ENCODE measurements at regions not wholly inside any gene's neighbourhood (a gene's known extent, or its start where the extent isn't known, plus 50 kb on each side); places are given as distances from the start of the nearest gene placed in this dataset.
"Not testable (repeated sequence)": the region's sequence is repeated elsewhere in the genome, so short reads cannot be mapped to it uniquely, and the experiment has no call there.

DNA sequence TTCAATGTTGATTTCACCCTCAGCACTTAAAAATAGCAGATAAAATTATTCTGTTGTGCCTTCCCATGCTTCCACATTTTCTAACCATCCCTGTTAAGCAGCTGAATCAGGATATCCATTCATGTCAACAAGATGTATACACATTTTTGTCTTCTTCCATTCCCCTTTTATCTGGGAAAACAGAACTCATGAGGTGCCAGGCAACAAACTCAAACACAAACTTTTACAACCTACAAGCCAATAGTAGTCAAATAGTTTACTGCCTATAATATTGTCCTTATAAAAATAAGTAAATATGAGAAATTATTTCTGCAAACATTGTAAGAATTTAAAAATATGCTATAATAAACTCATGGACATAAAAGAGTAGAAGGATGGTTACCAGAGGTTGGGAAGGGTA lies 1569.8 kb downstream of the REEP3 start:
- Histone ChIP-seq H3K9me3 (ENCODE audit: control insufficient read depth, low read length) (no peaks in the 10 kb centered on the region), H3K4me1 (ENCODE audit: control insufficient read depth, insufficient read depth, low read length) (no peaks in the 10 kb centered on the region), H3K9ac (ENCODE audit: low read length) (no peak overlapping the region), H3K27me3 (ENCODE audit: control insufficient read depth, insufficient read depth, low read length) (no peaks in the 10 kb centered on the region), H3K36me3 (ENCODE audit: control insufficient read depth, insufficient read depth, low read length) (no peaks in the 10 kb centered on the region), H3K4me3 (ENCODE audit: low read length) (no peak overlapping the region)

GRCh38 chr10:65100146-65100545 lies 1578.9 kb downstream of the REEP3 start:
- H3K27me3 ChIP-seq (ENCODE audit: control insufficient read depth, insufficient read depth, low read length) = no peaks in the 10 kb centered on the region
- H3K9ac ChIP-seq (ENCODE audit: low read length) = no peak overlapping the region
- H3K4me1 ChIP-seq (ENCODE audit: control insufficient read depth, insufficient read depth, low read length) = no peaks in the 10 kb centered on the region
- no peaks in the 10 kb centered on the region for H3K36me3 ChIP-seq (ENCODE audit: control insufficient read depth, insufficient read depth, low read length)
- H3K4me3 ChIP-seq (ENCODE audit: low read length) = no peak overlapping the region
- no peaks in the 10 kb centered on the region for H3K9me3 ChIP-seq (ENCODE audit: control insufficient read depth, low read length)

DNA sequence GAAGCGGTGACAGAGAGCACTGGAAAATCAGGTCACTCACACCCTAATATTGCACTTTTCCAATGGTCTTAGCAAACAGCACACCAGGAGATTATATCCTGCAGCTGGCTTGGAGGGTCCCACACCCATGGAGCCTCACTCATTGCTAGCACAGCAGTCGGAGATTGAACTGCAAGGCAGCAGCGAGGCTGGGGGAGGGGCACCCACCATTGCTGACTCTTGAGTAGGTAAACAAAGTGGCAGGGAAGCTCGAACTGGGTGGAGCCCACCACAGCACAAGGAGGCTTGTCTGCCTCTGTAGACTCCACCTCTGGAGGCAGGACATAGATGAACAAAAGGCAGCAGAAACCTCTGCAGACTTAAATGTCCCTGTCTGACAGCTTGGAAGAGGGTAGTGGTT lies 1579.7 kb downstream of the REEP3 start:
- H3K27me3 ChIP-seq (ENCODE audit: control insufficient read depth, insufficient read depth, low read length); H3K4me1 ChIP-seq (ENCODE audit: control insufficient read depth, insufficient read depth, low read length); H3K9ac ChIP-seq (ENCODE audit: low read length); H3K4me3 ChIP-seq (ENCODE audit: low read length); H3K36me3 ChIP-seq (ENCODE audit: control insufficient read depth, insufficient read depth, low read length); H3K9me3 ChIP-seq (ENCODE audit: control insufficient read depth, low read length): not testable (repeated sequence)

- Histone ChIP-seq H3K9ac (ENCODE audit: low read length) (no peak overlapping the region), H3K36me3 (ENCODE audit: control insufficient read depth, insufficient read depth, low read length) (no peaks in the 10 kb centered on the region), H3K4me3 (ENCODE audit: low read length) (no peak overlapping the region), H3K9me3 (ENCODE audit: control insufficient read depth, low read length) (no peaks in the 10 kb centered on the region), H3K27me3 (ENCODE audit: control insufficient read depth, insufficient read depth, low read length) (no peaks in the 10 kb centered on the region), H3K4me1 (ENCODE audit: control insufficient read depth, insufficient read depth, low read length) (no peaks in the 10 kb centered on the region)
Observed at GRCh38 chr10:65110009-65110408, 1588.8 kb downstream of the REEP3 start.

DNA sequence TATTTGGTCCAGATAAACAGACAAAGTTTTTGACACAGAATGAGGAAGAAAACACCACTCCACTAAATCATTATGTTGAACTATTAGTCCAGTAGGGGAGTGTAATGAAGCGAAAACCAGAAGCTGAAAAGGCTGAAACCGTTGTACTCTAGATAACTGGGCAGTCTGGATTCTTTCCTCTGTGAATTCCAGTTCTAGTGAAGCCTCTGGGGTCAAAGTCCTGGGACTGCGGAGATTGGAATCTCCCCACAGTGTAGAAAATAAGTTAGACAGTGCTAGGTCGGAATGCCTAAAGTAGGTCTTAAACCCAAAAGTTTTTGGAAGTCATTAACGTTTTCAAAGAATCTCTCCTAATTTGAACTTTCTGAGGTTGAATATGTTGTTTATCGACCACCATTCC lies 1589.9 kb downstream of the REEP3 start:
- not testable (repeated sequence) for H3K4me3 ChIP-seq (ENCODE audit: low read length); H3K9me3 ChIP-seq (ENCODE audit: control insufficient read depth, low read length); H3K36me3 ChIP-seq (ENCODE audit: control insufficient read depth, insufficient read depth, low read length); H3K27me3 ChIP-seq (ENCODE audit: control insufficient read depth, insufficient read depth, low read length); H3K9ac ChIP-seq (ENCODE audit: low read length); H3K4me1 ChIP-seq (ENCODE audit: control insufficient read depth, insufficient read depth, low read length)

DNA sequence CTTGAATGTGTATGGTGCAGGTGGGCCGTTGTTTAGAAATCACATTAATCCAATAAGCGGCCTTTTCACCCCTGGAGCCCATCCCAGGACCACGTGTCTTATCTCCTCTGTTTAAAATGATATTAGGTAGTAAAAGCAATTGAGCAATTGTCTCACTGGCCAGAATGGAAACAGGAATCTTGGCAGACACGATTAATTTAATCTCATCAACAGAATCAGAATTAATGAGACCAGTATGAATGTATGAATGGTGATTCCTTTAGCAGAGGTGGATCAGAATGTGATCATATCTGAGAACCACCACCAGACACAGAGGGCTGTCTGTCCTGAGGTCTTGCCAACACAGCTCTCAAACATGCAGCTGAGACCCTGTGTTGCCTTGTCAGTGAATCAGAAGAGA lies 1591.4 kb downstream of the REEP3 start:
- H3K4me3 ChIP-seq (ENCODE audit: low read length) = no peak overlapping the region
- H3K36me3 ChIP-seq (ENCODE audit: control insufficient read depth, insufficient read depth, low read length) = no peaks in the 10 kb centered on the region
- no peak overlapping the region for H3K9ac ChIP-seq (ENCODE audit: low read length)
- H3K4me1 ChIP-seq (ENCODE audit: control insufficient read depth, insufficient read depth, low read length) = no peaks in the 10 kb centered on the region
- no peaks in the 10 kb centered on the region for H3K9me3 ChIP-seq (ENCODE audit: control insufficient read depth, low read length)
- no peaks in the 10 kb centered on the region for H3K27me3 ChIP-seq (ENCODE audit: control insufficient read depth, insufficient read depth, low read length)

GRCh38 chr10:65123120-65123519 lies 1601.9 kb downstream of the REEP3 start:
- Histone ChIP-seq H3K36me3 (ENCODE audit: control insufficient read depth, insufficient read depth, low read length) (no peaks in the 10 kb centered on the region), H3K4me3 (ENCODE audit: low read length) (no peak overlapping the region), H3K9ac (ENCODE audit: low read length) (no peak overlapping the region), H3K27me3 (ENCODE audit: control insufficient read depth, insufficient read depth, low read length) (no peaks in the 10 kb centered on the region), H3K9me3 (ENCODE audit: control insufficient read depth, low read length) (no peaks in the 10 kb centered on the region), H3K4me1 (ENCODE audit: control insufficient read depth, insufficient read depth, low read length) (no peaks in the 10 kb centered on the region)

GRCh38 chr10:65125212-65125611 lies 1604.0 kb downstream of the REEP3 start:
- Histone ChIP-seq H3K4me1 (ENCODE audit: control insufficient read depth, insufficient read depth, low read length) (no peaks in the 10 kb centered on the region), H3K36me3 (ENCODE audit: control insufficient read depth, insufficient read depth, low read length) (no peaks in the 10 kb centered on the region), H3K9me3 (ENCODE audit: control insufficient read depth, low read length) (no peaks in the 10 kb centered on the region), H3K9ac (ENCODE audit: low read length) (no peak overlapping the region), H3K27me3 (ENCODE audit: control insufficient read depth, insufficient read depth, low read length) (no peaks in the 10 kb centered on the region), H3K4me3 (ENCODE audit: low read length) (no peak overlapping the region)

GRCh38 chr10:65126288-65126687 lies 1605.1 kb downstream of the REEP3 start:
- no peaks in the 10 kb centered on the region for H3K4me1 ChIP-seq (ENCODE audit: control insufficient read depth, insufficient read depth, low read length)
- H3K36me3 ChIP-seq (ENCODE audit: control insufficient read depth, insufficient read depth, low read length) = no peaks in the 10 kb centered on the region
- H3K27me3 ChIP-seq (ENCODE audit: control insufficient read depth, insufficient read depth, low read length) = no peaks in the 10 kb centered on the region
- H3K4me3 ChIP-seq (ENCODE audit: low read length) = no peak overlapping the region
- H3K9ac ChIP-seq (ENCODE audit: low read length) = no peak overlapping the region
- H3K9me3 ChIP-seq (ENCODE audit: control insufficient read depth, low read length) = no peaks in the 10 kb centered on the region

- Histone ChIP-seq H3K4me1 (ENCODE audit: control insufficient read depth, insufficient read depth, low read length) (no peaks in the 10 kb centered on the region), H3K9me3 (ENCODE audit: control insufficient read depth, low read length) (no peaks in the 10 kb centered on the region), H3K9ac (ENCODE audit: low read length) (no peak overlapping the region), H3K27me3 (ENCODE audit: control insufficient read depth, insufficient read depth, low read length) (no peaks in the 10 kb centered on the region), H3K36me3 (ENCODE audit: control insufficient read depth, insufficient read depth, low read length) (no peaks in the 10 kb centered on the region), H3K4me3 (ENCODE audit: low read length) (no peak overlapping the region)
Observed at GRCh38 chr10:65128277-65128676, 1607.1 kb downstream of the REEP3 start.

GRCh38 chr10:65130162-65130758 lies 1609.1 kb downstream of the REEP3 start:
- Histone ChIP-seq H3K4me1 (ENCODE audit: control insufficient read depth, insufficient read depth, low read length) (no peaks in the 10 kb centered on the region), H3K4me3 (ENCODE audit: low read length) (no peak overlapping the region), H3K27me3 (ENCODE audit: control insufficient read depth, insufficient read depth, low read length) (no peaks in the 10 kb centered on the region), H3K36me3 (ENCODE audit: control insufficient read depth, insufficient read depth, low read length) (no peaks in the 10 kb centered on the region), H3K9ac (ENCODE audit: low read length) (no peak overlapping the region), H3K9me3 (ENCODE audit: control insufficient read depth, low read length) (no peaks in the 10 kb centered on the region)

DNA sequence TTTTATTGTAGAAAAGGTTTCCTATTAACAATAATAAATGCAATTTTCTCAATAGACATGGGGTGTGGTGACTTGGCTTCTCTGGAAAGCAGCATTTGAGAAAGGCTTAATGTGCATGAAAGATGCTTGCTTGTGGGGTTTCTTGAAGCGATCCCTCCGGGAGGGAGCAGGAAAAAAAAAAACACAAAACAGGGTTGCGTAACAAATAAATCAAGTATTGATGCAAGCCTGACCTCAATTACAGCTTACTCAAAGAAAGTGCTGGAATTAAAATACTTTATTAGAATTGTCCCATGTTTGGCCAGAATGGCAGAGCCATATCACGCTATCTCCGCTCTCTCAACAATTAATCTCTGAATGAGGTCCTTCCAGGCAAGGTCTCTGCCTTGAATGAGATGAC lies 1612.5 kb downstream of the REEP3 start:
- Histone ChIP-seq H3K9ac (ENCODE audit: low read length) (no peak overlapping the region), H3K9me3 (ENCODE audit: control insufficient read depth, low read length) (no peaks in the 10 kb centered on the region), H3K4me1 (ENCODE audit: control insufficient read depth, insufficient read depth, low read length) (no peaks in the 10 kb centered on the region), H3K36me3 (ENCODE audit: control insufficient read depth, insufficient read depth, low read length) (no peaks in the 10 kb centered on the region), H3K4me3 (ENCODE audit: low read length) (no peak overlapping the region), H3K27me3 (ENCODE audit: control insufficient read depth, insufficient read depth, low read length) (no peaks in the 10 kb centered on the region)

DNA sequence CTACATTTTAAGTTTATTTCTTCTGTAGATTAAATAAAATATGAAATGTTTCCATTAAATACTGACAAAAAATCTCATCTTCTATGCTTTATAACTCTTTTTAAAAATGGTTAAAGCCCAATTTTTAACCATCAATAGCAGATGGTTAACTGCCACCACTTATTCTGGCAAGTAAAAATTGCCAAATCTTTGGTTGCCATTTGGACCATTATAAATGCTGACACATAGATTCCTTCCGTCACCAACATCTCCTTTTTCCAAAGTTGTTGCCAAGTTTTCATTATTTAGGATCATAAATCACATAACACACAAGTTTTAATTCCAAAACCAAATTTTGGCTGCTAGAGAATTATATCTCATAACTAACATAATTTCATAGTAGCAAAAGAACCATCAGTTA lies 1614.3 kb downstream of the REEP3 start:
- Histone ChIP-seq H3K36me3 (ENCODE audit: control insufficient read depth, insufficient read depth, low read length) (no peaks in the 10 kb centered on the region), H3K4me3 (ENCODE audit: low read length) (no peak overlapping the region), H3K4me1 (ENCODE audit: control insufficient read depth, insufficient read depth, low read length) (no peaks in the 10 kb centered on the region), H3K27me3 (ENCODE audit: control insufficient read depth, insufficient read depth, low read length) (no peaks in the 10 kb centered on the region), H3K9me3 (ENCODE audit: control insufficient read depth, low read length) (no peaks in the 10 kb centered on the region), H3K9ac (ENCODE audit: low read length) (no peak overlapping the region)

Data from mucosa of stomach (tissue), 1 donor.